CD4-positive, alpha-beta T cell treated with Interleukin-1 beta for 1 hour (primary cell): ENCODE measurements at regions not wholly inside any gene's neighbourhood (a gene's known extent, or its start where the extent isn't known, plus 50 kb on each side); places are given as distances from the start of the nearest gene placed in this dataset.

Source experiments
- DNase-seq, 2 donors: peaks; one replicate each; pipeline ENCODE4 v3.0.0-alpha.2; 2020 to 2022

GRCh38 chr21:31564439-31564838 lies 95.1 kb upstream of the SOD1 start:
- no peak for DNase-seq

- DNase-seq: no peak
These were observed 99.0 kb upstream of the SOD1 start for GRCh38 chr21:31560479-31560878.

- peak; percentile 89 to 92 for DNase-seq
These were observed 99.9 kb upstream of the SOD1 start for GRCh38 chr21:31559368-31560119.

GRCh38 chr21:31558962-31559367 lies 100.5 kb upstream of the SOD1 start:
- DNase-seq: peak; percentile 91 to 92

- DNase-seq: peak in 1 of 2 donors; percentile 9
These were observed 101.1 kb upstream of the SOD1 start for GRCh38 chr21:31558189-31558961.

GRCh38 chr21:31557421-31558188 lies 101.9 kb upstream of the SOD1 start:
- DNase-seq: no peak

GRCh38 chr21:31556662-31557061 lies 102.8 kb upstream of the SOD1 start:
- DNase-seq: no peak

- no peak for DNase-seq
These were observed 103.7 kb upstream of the SOD1 start for GRCh38 chr21:31555741-31556191.

GRCh38 chr21:31554511-31555022 lies 104.9 kb upstream of the SOD1 start:
- no peak for DNase-seq

GRCh38 chr21:31553926-31554325 lies 105.6 kb upstream of the SOD1 start:
- no peak for DNase-seq

GRCh38 chr21:31553461-31553860 lies 106.0 kb upstream of the SOD1 start:
- DNase-seq: no peak

GRCh38 chr21:31552826-31553225 lies 106.7 kb upstream of the SOD1 start:
- no peak for DNase-seq

- no peak for DNase-seq
These were observed 109.4 kb upstream of the SOD1 start for GRCh38 chr21:31550070-31550469.

- DNase-seq: no peak
These were observed 110.8 kb upstream of the SOD1 start for GRCh38 chr21:31548688-31549087.

- no peak for DNase-seq
These were observed 112.9 kb upstream of the SOD1 start for GRCh38 chr21:31546443-31547170.

- no peak for DNase-seq
These were observed 114.5 kb upstream of the SOD1 start for GRCh38 chr21:31545036-31545435.

GRCh38 chr21:31543191-31543590 lies 116.3 kb upstream of the SOD1 start:
- DNase-seq: no peak

- DNase-seq: no peak
These were observed 120.7 kb upstream of the SOD1 start for GRCh38 chr21:31538816-31539215.

- no peak for DNase-seq
These were observed 121.5 kb upstream of the SOD1 start for GRCh38 chr21:31537872-31538576.

- DNase-seq: no peak
These were observed 123.4 kb upstream of the SOD1 start for GRCh38 chr21:31536138-31536537.

GRCh38 chr21:31531967-31532366 lies 127.5 kb upstream of the SOD1 start:
- no peak for DNase-seq
